ENCODE measurements at regions not wholly inside any gene's neighbourhood (a gene's known extent, or its start where the extent isn't known, plus 50 kb on each side); places are given as distances from the start of the nearest gene placed in this dataset.

DNA sequence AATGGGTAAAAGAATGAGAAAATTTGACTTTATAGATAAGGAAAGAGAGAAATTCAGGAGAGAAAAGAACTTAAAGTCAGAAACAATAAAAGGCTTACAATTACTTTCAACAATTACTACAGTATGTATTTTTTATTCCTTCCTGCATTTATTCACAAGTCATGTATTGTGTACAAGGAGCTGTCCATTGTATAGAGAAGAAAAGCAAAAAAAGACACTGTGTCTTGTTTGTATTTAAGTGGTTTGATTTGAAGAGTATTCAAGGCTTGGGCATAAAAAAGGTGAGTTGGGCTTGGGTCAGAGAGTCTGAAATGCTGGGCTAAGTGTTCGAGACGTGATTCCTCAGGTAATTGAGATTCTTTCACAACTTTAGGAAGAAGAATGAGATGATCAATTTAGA is 394.2 kb upstream of the ROBO2 start:
- H3K36me3 Mint-ChIP-seq (ENCODE audit: low read depth): no peaks in the 10 kb centered on the region
- H3K27ac Mint-ChIP-seq: no peak overlapping the region
- no peaks in the 10 kb centered on the region for H3K27me3 Mint-ChIP-seq
- ATAC-seq (ENCODE audit: low read depth) (no peak), DNase-seq (no peak)
- TF ChIP-seq, protein P1, sequence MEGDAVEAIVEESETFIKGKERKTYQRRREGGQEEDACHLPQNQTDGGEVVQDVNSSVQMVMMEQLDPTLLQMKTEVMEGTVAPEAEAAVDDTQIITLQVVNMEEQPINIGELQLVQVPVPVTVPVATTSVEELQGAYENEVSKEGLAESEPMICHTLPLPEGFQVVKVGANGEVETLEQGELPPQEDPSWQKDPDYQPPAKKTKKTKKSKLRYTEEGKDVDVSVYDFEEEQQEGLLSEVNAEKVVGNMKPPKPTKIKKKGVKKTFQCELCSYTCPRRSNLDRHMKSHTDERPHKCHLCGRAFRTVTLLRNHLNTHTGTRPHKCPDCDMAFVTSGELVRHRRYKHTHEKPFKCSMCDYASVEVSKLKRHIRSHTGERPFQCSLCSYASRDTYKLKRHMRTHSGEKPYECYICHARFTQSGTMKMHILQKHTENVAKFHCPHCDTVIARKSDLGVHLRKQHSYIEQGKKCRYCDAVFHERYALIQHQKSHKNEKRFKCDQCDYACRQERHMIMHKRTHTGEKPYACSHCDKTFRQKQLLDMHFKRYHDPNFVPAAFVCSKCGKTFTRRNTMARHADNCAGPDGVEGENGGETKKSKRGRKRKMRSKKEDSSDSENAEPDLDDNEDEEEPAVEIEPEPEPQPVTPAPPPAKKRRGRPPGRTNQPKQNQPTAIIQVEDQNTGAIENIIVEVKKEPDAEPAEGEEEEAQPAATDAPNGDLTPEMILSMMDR (IDR thresholded peaks at IDR 0.05): no peak
- CTCF ChIA-PET: no interaction called here
- intact Hi-C loops (cut with micrococcal nuclease): no loop called here
- POLR2A ChIA-PET: no interaction called here
- H3K4me3 Mint-ChIP-seq: no peak overlapping the region
- no peaks in the 10 kb centered on the region for H3K4me1 Mint-ChIP-seq
- H3K9me3 Mint-ChIP-seq: peaks cover 8% of the 10 kb centered on the region

DNA sequence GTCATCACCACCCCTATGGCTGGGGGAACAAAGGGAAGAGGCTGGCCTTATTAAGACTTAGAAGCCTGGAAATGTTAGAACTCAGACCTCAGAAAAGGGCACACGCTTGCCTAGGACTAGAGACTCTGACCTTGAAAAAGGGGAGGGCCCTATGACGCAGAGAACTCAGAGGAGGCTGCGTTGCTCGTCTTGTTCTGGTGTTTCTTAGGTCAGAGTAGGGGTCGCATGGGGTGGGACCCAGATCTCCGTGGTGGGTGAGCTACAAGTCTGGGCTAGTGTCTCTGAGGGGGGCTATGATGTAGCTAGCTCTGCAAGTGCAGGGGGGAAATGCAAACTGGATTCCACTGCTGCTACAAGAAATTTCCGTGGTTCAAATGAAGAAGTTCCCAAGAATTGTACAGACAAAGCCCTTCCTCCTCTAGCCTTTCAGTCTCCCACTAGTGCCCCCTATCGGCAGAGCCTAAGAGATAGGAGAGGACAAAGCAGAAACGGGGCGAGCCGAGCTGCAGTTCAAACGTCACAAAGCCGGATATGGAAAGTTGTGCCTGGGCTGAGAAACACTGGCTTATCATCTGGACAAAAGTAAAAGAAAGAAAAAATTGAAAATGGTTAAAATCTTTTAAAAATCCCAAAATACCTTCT is 392.9 kb upstream of the ROBO2 start:
- DNase-seq (no peak), ATAC-seq (ENCODE audit: low read depth) (no peak)
- no peaks in the 10 kb centered on the region for H3K4me1 Mint-ChIP-seq
- no peak overlapping the region for H3K4me3 Mint-ChIP-seq
- H3K36me3 Mint-ChIP-seq (ENCODE audit: low read depth): no peaks in the 10 kb centered on the region
- peaks cover 9% of the 10 kb centered on the region for H3K9me3 Mint-ChIP-seq
- H3K27ac Mint-ChIP-seq: no peak overlapping the region
- intact Hi-C loops (cut with micrococcal nuclease): no loop called here
- ChIA-PET POLR2A (no interaction called here), CTCF (no interaction called here)
- TF ChIP-seq, protein P1 (IDR thresholded peaks at IDR 0.05): no peak
- no peaks in the 10 kb centered on the region for H3K27me3 Mint-ChIP-seq

DNA sequence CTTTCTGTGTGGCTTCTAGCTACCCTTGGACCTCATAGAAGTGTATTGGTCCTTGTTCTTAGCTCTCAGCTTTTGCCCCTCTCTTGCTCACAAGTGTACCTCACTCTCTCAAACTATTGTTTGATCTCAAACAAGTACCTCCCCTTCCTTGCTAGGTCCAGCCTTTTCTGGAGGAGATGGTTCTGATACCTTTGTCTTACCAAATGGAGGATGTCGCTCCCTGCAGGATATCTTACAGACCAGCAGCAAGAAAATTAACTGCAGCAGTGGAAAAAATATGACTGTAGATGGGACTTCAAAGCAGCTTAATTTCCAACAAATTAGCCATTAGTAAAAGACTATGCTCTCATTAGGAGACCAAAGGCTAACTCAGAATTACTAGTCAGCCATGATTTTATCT is 388.1 kb upstream of the ROBO2 start:
- Mint-ChIP-seq H3K27ac (no peak overlapping the region), H3K4me3 (no peak overlapping the region), H3K36me3 (ENCODE audit: low read depth) (no peaks in the 10 kb centered on the region), H3K4me1 (no peaks in the 10 kb centered on the region), H3K9me3 (peaks cover 3% of the 10 kb centered on the region), H3K27me3 (no peaks in the 10 kb centered on the region)
- ATAC-seq (ENCODE audit: low read depth): no peak
- CTCF ChIA-PET: no interaction called here
- intact Hi-C loops (cut with micrococcal nuclease): no loop called here
- TF ChIP-seq, protein P1 (IDR thresholded peaks at IDR 0.05): no peak
- DNase-seq: no peak
- POLR2A ChIA-PET: no interaction called here

DNA sequence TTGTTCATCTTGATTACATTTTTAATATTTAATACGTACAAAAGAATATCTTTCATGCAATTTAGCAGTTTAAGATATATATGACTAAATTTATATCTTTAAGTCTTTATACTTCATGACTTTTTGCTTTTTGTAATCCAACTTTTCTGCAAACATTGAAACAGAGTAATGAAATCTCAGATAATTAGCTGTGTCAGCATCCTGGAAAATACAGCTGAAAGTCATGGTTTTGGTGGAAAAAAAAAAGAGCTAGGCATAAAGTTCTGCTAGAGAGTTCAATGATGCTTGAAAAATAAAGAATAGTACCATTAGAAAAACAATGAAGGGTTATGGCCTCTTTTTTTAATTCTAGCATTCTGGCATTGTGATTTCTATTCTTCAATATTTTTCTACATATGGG is 387.4 kb upstream of the ROBO2 start:
- TF ChIP-seq, protein P1 (IDR thresholded peaks at IDR 0.05): no peak
- Mint-ChIP-seq H3K27ac (no peak overlapping the region), H3K36me3 (ENCODE audit: low read depth) (no peaks in the 10 kb centered on the region), H3K9me3 (peaks cover 3% of the 10 kb centered on the region), H3K4me1 (no peaks in the 10 kb centered on the region), H3K27me3 (no peaks in the 10 kb centered on the region), H3K4me3 (no peak overlapping the region)
- intact Hi-C loops (cut with micrococcal nuclease): no loop called here
- POLR2A ChIA-PET: no interaction called here
- CTCF ChIA-PET: no interaction called here
- DNase-seq (no peak), ATAC-seq (ENCODE audit: low read depth) (no peak)

DNA sequence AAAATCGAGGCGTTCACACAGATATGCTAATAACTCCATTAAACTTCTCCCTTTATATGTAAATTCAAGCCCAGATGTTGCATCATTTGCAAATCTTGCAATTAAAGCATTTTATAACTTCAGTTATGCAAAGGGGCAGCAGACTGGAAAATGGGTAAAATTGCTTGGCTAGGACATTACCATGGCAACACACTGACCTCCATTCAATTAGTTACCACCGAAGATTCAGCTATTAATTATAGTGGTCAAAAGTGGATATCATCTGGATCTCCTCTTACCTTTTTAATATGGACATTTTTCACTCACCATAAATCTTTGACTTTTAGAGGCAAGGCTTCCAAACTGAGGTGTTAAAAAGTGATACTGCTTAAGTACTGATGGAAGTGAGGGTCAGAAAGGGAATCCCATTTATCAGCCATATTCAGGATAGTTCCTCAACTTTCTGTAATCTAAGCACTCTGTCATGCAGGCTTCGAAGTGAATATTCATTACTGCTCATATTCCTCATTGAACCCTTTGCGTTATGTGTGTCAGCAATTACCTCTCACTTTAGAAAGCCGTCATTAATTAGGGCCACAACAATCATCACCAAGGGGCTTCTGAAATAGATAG is 386.2 kb upstream of the ROBO2 start:
- Mint-ChIP-seq H3K27me3 (no peaks in the 10 kb centered on the region), H3K27ac (no peak overlapping the region), H3K4me1 (no peaks in the 10 kb centered on the region), H3K4me3 (no peak overlapping the region), H3K9me3 (peaks cover 3% of the 10 kb centered on the region), H3K36me3 (ENCODE audit: low read depth) (no peaks in the 10 kb centered on the region)
- intact Hi-C loops (cut with micrococcal nuclease): no loop called here
- TF ChIP-seq, protein P1 (IDR thresholded peaks at IDR 0.05): no peak
- CTCF ChIA-PET: no interaction called here
- DNase-seq: no peak
- POLR2A ChIA-PET: no interaction called here
- ATAC-seq (ENCODE audit: low read depth): no peak
